B cell (primary cell): ENCODE measurements at regions not wholly inside any gene's neighbourhood (a gene's known extent, or its start where the extent isn't known, plus 50 kb on each side); places are given as distances from the start of the nearest gene placed in this dataset.

Experiments used
- ATAC-seq: fragments of 200-7000 bp; cut with Tn5 transposase; one replicate; pipeline ENCODE4 v1.10.0; 2021; ENCODE audit warnings: low read depth, mild to moderate bottlenecking, moderate number of reproducible peaks, moderate library complexity
- CTCF ChIA-PET: fragments of 350-600 bp; sonication (Branson Sonifier 250); formaldehyde crosslinking; loops from one replicate; lab custom pipeline; 2021; ENCODE audit warnings: antibody characterized with exemption, inconsistent platforms; lab: Charles Lee
- POLR2A ChIA-PET: fragments of 350-600 bp; sonication (Branson Sonifier 250); formaldehyde crosslinking; loops from one replicate; lab custom pipeline; 2021; ENCODE audit warnings: antibody characterized with exemption; lab: Charles Lee
- DNase-seq: peaks from one replicate; pipeline ENCODE4 v3.0.0; 2013
- H2AFZ ChIP-seq: 2 replicates; pipeline ENCODE4 v1.6.1; 2012; ENCODE audit warnings: mild to moderate bottlenecking, low read depth, low read length; ENCODE audit not compliant: insufficient read depth, poor library complexity, severe bottlenecking
- H3K27ac ChIP-seq, 2 donors: 1 replicate in 1 of 2; 2 replicates in 1 of 2; pipeline ENCODE4 v1.5.1; 2012 to 2013; ENCODE audit warnings: low read length in 2 of 2, mild to moderate bottlenecking in 2 of 2, moderate library complexity in 1 of 2
- H3K27me3 ChIP-seq, 4 experiments: fragments of 200-600 bp in 1 of 4; sonication (generic) in 1 of 4; replicated peaks in 1 of 4; 1 replicate in 2 of 4; 2 replicates in 2 of 4; pipeline versions ENCODE4 v1.6.1 to v1.7.0; 2013 to 2016; ENCODE audit warnings: low read length in 3 of 4, mild to moderate bottlenecking in 2 of 4, mixed read lengths in 1 of 4, moderate library complexity in 1 of 4; ENCODE audit not compliant: insufficient read depth in 4 of 4, control insufficient read depth in 3 of 4; ENCODE audit errors: control extremely low read depth in 1 of 4
- H3K36me3 ChIP-seq, 2 experiments: replicated peaks in 1 of 2; 1 replicate in 1 of 2; 2 replicates in 1 of 2; pipeline versions ENCODE4 v1.6.1 to v1.7.1; 2013; ENCODE audit warnings: low read length in 1 of 2; ENCODE audit not compliant: insufficient read depth in 2 of 2, control insufficient read depth in 1 of 2; ENCODE audit errors: control extremely low read depth in 1 of 2, extremely low read depth in 1 of 2
- H3K4me1 ChIP-seq, 2 donors: fragments of 200-600 bp in 1 of 2; sonication (generic) in 1 of 2; 1 replicate in 1 of 2; 2 replicates in 1 of 2; pipeline versions ENCODE4 v1.5.1 to v1.6.1; 2013 to 2017; ENCODE audit warnings: low read length in 2 of 2; ENCODE audit not compliant: control insufficient read depth in 2 of 2, insufficient read depth in 2 of 2
- H3K4me2 ChIP-seq: replicated peaks from 2 replicates; pipeline ENCODE3; 2012; ENCODE audit warnings: mild to moderate bottlenecking, low read depth, low read length; ENCODE audit not compliant: poor library complexity, severe bottlenecking
- H3K4me3 ChIP-seq, 5 experiments: fragments of 200-600 bp in 1 of 5; sonication (generic) in 1 of 5; 1 replicate in 3 of 5; 2 replicates in 2 of 5; pipeline versions ENCODE4 v1.5.1 to v1.7.0; 2011 to 2016; ENCODE audit warnings: low read length in 4 of 5, mild to moderate bottlenecking in 4 of 5, low read depth in 2 of 5, control low read depth in 1 of 5, moderate library complexity in 1 of 5; ENCODE audit not compliant: insufficient read depth in 1 of 5; ENCODE audit errors: control extremely low read depth in 1 of 5, extremely low read depth in 1 of 5
- H3K79me2 ChIP-seq: fragments of 200-600 bp; sonication (generic); one replicate; pipeline ENCODE4 v1.6.0; 2016; ENCODE audit warnings: low read length; ENCODE audit not compliant: control insufficient read depth, insufficient read depth
- H3K9ac ChIP-seq: fragments of 200-600 bp; sonication (generic); 2 replicates; pipeline ENCODE4 v1.6.1; 2017; ENCODE audit warnings: mild to moderate bottlenecking, low read length, moderate library complexity
- H3K9me3 ChIP-seq, 3 donors: one replicate each; pipeline versions ENCODE4 v1.6.1 to v1.7.1; 2013; ENCODE audit warnings: low read length in 2 of 3; ENCODE audit not compliant: control insufficient read depth in 2 of 3, insufficient read depth in 1 of 3; ENCODE audit errors: control extremely low read depth in 1 of 3
- H4K20me1 ChIP-seq: 2 replicates; pipeline ENCODE4 v1.6.0; 2012; ENCODE audit warnings: mild to moderate bottlenecking, low read length; ENCODE audit not compliant: insufficient read depth, control insufficient read depth, poor library complexity, severe bottlenecking
- H3K27ac Mint-ChIP-seq: one replicate; pipeline ENCODE4 v1.8.0; 2021; ENCODE audit warnings: mixed read lengths
- H3K27me3 Mint-ChIP-seq: one replicate; pipeline ENCODE4 v1.8.0; 2021; ENCODE audit warnings: mixed read lengths
- H3K4me1 Mint-ChIP-seq: one replicate; pipeline ENCODE4 v1.8.0; 2021; ENCODE audit warnings: mixed read lengths
- H3K4me3 Mint-ChIP-seq: one replicate; pipeline ENCODE4 v1.8.0; 2021; ENCODE audit warnings: mixed read lengths
- H3K9me3 Mint-ChIP-seq: one replicate; pipeline ENCODE4 v1.8.0; 2022; ENCODE audit warnings: mixed read lengths; ENCODE audit not compliant: insufficient read depth
- EZH2 ChIP-seq: IDR thresholded peaks from 2 replicates; pipeline ENCODE4 v1.6.1; 2012; ENCODE audit warnings: borderline replicate concordance, low read depth, mild to moderate bottlenecking, moderate library complexity, low read length; ENCODE audit not compliant: insufficient read depth, poor library complexity, severe bottlenecking
- WGBS: methylation state at CpG from one replicate; pipeline ENCODE4 v1.1.5; 2013; ENCODE audit warnings: missing lambda C conversion rate; ENCODE audit not compliant: insufficient coverage; 5-methylcytosine and 5-hydroxymethylcytosine counted together
- intact Hi-C: fragments of 100-400 bp; cut with micrococcal nuclease; formaldehyde crosslinking; loops from one replicate; pipeline ENCODE4 v1.10.0; 2022
- TF ChIP-seq, protein P1 (sequence below): fragments of 200-600 bp; IDR thresholded peaks from one replicate; pipeline ENCODE4 v1.8.0; 2022; ENCODE audit warnings: antibody characterized with exemption, mild to moderate bottlenecking

DNA sequence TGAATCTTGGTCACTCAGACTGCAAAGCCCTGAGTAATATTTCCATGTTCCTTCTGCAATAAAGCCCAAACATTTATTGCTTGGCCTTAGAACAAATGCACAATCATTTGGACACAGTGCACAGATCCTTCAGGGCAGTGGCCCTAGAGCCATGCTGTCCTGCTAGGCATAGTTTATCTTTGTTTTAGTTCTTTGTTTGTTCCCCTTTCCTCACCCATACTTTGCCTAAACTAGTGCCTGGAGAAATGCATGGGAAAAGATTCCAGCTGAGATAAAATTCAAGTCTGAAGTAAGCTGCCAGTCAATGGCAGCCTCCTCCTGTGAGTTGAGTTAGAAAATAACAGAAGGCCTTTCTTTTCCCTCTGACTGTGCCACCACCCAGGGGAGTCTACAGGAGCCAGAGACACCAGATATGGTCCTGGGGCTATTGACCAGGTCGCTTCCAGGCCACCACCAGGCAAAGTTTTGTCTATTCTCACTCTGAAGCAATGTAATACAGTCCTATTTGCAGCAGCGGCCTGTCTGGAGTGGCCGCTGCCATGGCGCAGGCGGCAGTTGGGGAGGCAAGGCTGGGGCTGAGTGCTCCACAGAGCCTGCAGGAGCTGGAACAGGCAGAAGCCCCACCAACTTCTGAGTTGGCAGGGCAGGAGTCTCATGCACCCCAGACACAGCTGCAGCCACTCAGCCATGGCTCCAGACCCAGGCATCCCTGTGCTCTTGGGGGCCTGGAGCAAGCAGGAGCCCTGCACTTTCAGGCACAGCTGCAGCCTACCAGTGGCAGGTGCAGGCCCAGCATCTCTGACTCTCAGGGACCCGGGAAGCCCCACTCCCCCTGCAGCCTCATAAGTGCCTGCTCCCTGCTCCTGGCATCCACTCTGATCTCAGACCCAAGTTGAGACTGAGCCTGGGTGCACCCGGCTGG is 258.6 kb downstream of the GPATCH2 start:
- Histone ChIP-seq H3K4me3 (no peak overlapping the region), H3K27me3 (no peaks in the 10 kb centered on the region), H3K36me3 (no peaks in the 10 kb centered on the region), H3K9me3 (peaks cover 0 to 18% (median 0%) of the 10 kb centered on the region in 3 donors), H3K9ac (no peak overlapping the region), H4K20me1 (no peaks in the 10 kb centered on the region), H3K4me2 (no peak overlapping the region), H3K27ac (no peak overlapping the region), H3K79me2 (no peaks in the 10 kb centered on the region), H2AFZ (no peak overlapping the region), H3K4me1 (no peaks in the 10 kb centered on the region)
- peaks cover 4% of the 10 kb centered on the region for H3K4me1 Mint-ChIP-seq
- WGBS: 93% methylated on average over 7 of the region's 7 CpGs
- no peak for TF ChIP-seq EZH2
- ChIA-PET POLR2A (no interaction called here), CTCF (no interaction called here)
- intact Hi-C loops: no loop called here
- H3K27ac Mint-ChIP-seq: no peak overlapping the region
- peaks cover 4% of the 10 kb centered on the region for H3K9me3 Mint-ChIP-seq
- no peaks in the 10 kb centered on the region for H3K27me3 Mint-ChIP-seq
- ATAC-seq (no peak), DNase-seq (no peak)
- no peak overlapping the region for H3K4me3 Mint-ChIP-seq

DNA sequence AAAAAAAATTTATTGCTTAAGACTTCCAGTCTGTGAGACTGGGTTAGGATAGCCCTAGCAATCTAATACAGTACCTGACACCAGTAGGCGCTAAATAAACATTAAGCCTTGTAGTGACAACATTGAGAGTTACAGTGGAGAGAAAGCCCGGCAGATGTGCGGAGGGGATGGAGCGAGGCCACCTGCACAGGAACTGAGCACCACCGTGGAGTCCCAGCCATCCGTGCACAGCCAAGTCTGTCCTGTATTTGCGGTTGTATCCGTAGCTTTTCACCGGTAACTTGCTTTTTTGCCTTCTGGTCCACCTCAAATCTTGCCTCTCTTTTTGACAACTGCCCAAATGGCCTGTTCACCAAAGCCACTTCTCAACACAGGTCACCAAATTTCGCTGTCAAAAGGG is 260.1 kb downstream of the GPATCH2 start:
- no peaks in the 10 kb centered on the region for H3K4me1 ChIP-seq
- Mint-ChIP-seq H3K27ac (no peak overlapping the region), H3K4me3 (no peak overlapping the region), H3K4me1 (peaks cover 4% of the 10 kb centered on the region), H3K27me3 (no peaks in the 10 kb centered on the region), H3K9me3 (peaks cover 2% of the 10 kb centered on the region)
- H3K4me3 ChIP-seq: no peak overlapping the region
- no peak overlapping the region for H2AFZ ChIP-seq
- H3K4me2 ChIP-seq: no peak overlapping the region
- 97% methylated on average over 10 of the region's 10 CpGs for WGBS
- H3K9me3 ChIP-seq: peaks cover 0 to 18% (median 0%) of the 10 kb centered on the region in 3 donors
- no peaks in the 10 kb centered on the region for H3K27me3 ChIP-seq
- intact Hi-C loops: no loop called here
- no peak for DNase-seq
- H3K79me2 ChIP-seq: no peaks in the 10 kb centered on the region
- no peaks in the 10 kb centered on the region for H4K20me1 ChIP-seq
- ChIA-PET POLR2A (no interaction called here), CTCF (no interaction called here)
- no peak overlapping the region for H3K27ac ChIP-seq
- no peak overlapping the region for H3K9ac ChIP-seq
- no peaks in the 10 kb centered on the region for H3K36me3 ChIP-seq
- no peak for ATAC-seq
- TF ChIP-seq EZH2: no peak
- TF ChIP-seq, protein P1, sequence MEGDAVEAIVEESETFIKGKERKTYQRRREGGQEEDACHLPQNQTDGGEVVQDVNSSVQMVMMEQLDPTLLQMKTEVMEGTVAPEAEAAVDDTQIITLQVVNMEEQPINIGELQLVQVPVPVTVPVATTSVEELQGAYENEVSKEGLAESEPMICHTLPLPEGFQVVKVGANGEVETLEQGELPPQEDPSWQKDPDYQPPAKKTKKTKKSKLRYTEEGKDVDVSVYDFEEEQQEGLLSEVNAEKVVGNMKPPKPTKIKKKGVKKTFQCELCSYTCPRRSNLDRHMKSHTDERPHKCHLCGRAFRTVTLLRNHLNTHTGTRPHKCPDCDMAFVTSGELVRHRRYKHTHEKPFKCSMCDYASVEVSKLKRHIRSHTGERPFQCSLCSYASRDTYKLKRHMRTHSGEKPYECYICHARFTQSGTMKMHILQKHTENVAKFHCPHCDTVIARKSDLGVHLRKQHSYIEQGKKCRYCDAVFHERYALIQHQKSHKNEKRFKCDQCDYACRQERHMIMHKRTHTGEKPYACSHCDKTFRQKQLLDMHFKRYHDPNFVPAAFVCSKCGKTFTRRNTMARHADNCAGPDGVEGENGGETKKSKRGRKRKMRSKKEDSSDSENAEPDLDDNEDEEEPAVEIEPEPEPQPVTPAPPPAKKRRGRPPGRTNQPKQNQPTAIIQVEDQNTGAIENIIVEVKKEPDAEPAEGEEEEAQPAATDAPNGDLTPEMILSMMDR: no peak
